MG63 (cell line): ENCODE measurements at regions not wholly inside any gene's neighbourhood (a gene's known extent, or its start where the extent isn't known, plus 50 kb on each side); places are given as distances from the start of the nearest gene placed in this dataset.

ENCODE experiments used
- DNase-seq: peaks from one replicate; pipeline ENCODE4 v3.0.0-alpha.2; 2020
- H3K27me3 ChIP-seq: fragments of 250-450 bp; sonication (Bioruptor Pico); 2 replicates; pipeline ENCODE4 v1.5.1; 2020; ENCODE audit warnings: mild to moderate bottlenecking, moderate library complexity
- H3K36me3 ChIP-seq: fragments of 250-450 bp; sonication (Bioruptor Pico); 2 replicates; pipeline ENCODE4 v1.5.1; 2020; ENCODE audit warnings: mild to moderate bottlenecking, moderate library complexity
- H3K4me3 ChIP-seq: fragments of 250-450 bp; sonication (Bioruptor Pico); 2 replicates; pipeline ENCODE4 v1.5.1; 2020; ENCODE audit warnings: mild to moderate bottlenecking, moderate library complexity
- H3K9me3 ChIP-seq: fragments of 250-450 bp; sonication (Bioruptor Pico); 2 replicates; pipeline ENCODE4 v1.5.1; 2020; ENCODE audit warnings: mild to moderate bottlenecking, moderate library complexity

GRCh38 chr6:23371132-23371915, 754.7 kb upstream of the NRSN1 start:
- H3K27me3 ChIP-seq = no peaks in the 10 kb centered on the region
- no peak overlapping the region for H3K4me3 ChIP-seq
- H3K9me3 ChIP-seq = no peaks in the 10 kb centered on the region
- H3K36me3 ChIP-seq = no peaks in the 10 kb centered on the region
- DNase-seq = no peak

GRCh38 chr6:23377830-23378229, 748.2 kb upstream of the NRSN1 start:
- Histone ChIP-seq H3K4me3 (no peak overlapping the region), H3K9me3 (no peaks in the 10 kb centered on the region), H3K36me3 (no peaks in the 10 kb centered on the region), H3K27me3 (no peaks in the 10 kb centered on the region)
- no peak for DNase-seq

GRCh38 chr6:23380465-23380864, 745.5 kb upstream of the NRSN1 start:
- no peaks in the 10 kb centered on the region for H3K27me3 ChIP-seq
- no peaks in the 10 kb centered on the region for H3K9me3 ChIP-seq
- no peaks in the 10 kb centered on the region for H3K36me3 ChIP-seq
- no peak overlapping the region for H3K4me3 ChIP-seq
- DNase-seq = no peak

GRCh38 chr6:23388086-23388783, 737.8 kb upstream of the NRSN1 start:
- DNase-seq = no peak
- Histone ChIP-seq H3K9me3 (no peaks in the 10 kb centered on the region), H3K27me3 (no peaks in the 10 kb centered on the region), H3K36me3 (no peaks in the 10 kb centered on the region), H3K4me3 (no peak overlapping the region)

GRCh38 chr6:23389386-23389785, 736.6 kb upstream of the NRSN1 start:
- Histone ChIP-seq H3K36me3 (no peaks in the 10 kb centered on the region), H3K9me3 (no peaks in the 10 kb centered on the region), H3K27me3 (no peaks in the 10 kb centered on the region), H3K4me3 (no peak overlapping the region)
- DNase-seq = no peak

- no peaks in the 10 kb centered on the region for H3K27me3 ChIP-seq
- H3K9me3 ChIP-seq = no peaks in the 10 kb centered on the region
- no peaks in the 10 kb centered on the region for H3K36me3 ChIP-seq
- no peak overlapping the region for H3K4me3 ChIP-seq
- DNase-seq = no peak
These were observed 735.8 kb upstream of the NRSN1 start for GRCh38 chr6:23390221-23390620.

- Histone ChIP-seq H3K36me3 (no peaks in the 10 kb centered on the region), H3K27me3 (no peaks in the 10 kb centered on the region), H3K9me3 (no peaks in the 10 kb centered on the region), H3K4me3 (no peak overlapping the region)
- no peak for DNase-seq
These were observed 731.3 kb upstream of the NRSN1 start for GRCh38 chr6:23394681-23395080.

- no peaks in the 10 kb centered on the region for H3K9me3 ChIP-seq
- DNase-seq = no peak
- no peak overlapping the region for H3K4me3 ChIP-seq
- H3K36me3 ChIP-seq = no peaks in the 10 kb centered on the region
- no peaks in the 10 kb centered on the region for H3K27me3 ChIP-seq
These were observed 730.6 kb upstream of the NRSN1 start for GRCh38 chr6:23395381-23395780.

- Histone ChIP-seq H3K9me3 (no peaks in the 10 kb centered on the region), H3K4me3 (no peak overlapping the region), H3K27me3 (no peaks in the 10 kb centered on the region), H3K36me3 (no peaks in the 10 kb centered on the region)
- no peak for DNase-seq
These were observed 729.1 kb upstream of the NRSN1 start for GRCh38 chr6:23396949-23397348.

GRCh38 chr6:23403460-23403859, 722.6 kb upstream of the NRSN1 start:
- no peak overlapping the region for H3K4me3 ChIP-seq
- H3K9me3 ChIP-seq = no peaks in the 10 kb centered on the region
- H3K27me3 ChIP-seq = no peaks in the 10 kb centered on the region
- no peaks in the 10 kb centered on the region for H3K36me3 ChIP-seq
- no peak for DNase-seq

- Histone ChIP-seq H3K27me3 (no peaks in the 10 kb centered on the region), H3K9me3 (no peaks in the 10 kb centered on the region), H3K36me3 (no peaks in the 10 kb centered on the region), H3K4me3 (no peak overlapping the region)
- no peak for DNase-seq
These were observed 716.5 kb upstream of the NRSN1 start for GRCh38 chr6:23409531-23409930.

GRCh38 chr6:23410439-23410838, 715.6 kb upstream of the NRSN1 start:
- H3K27me3 ChIP-seq = no peaks in the 10 kb centered on the region
- H3K36me3 ChIP-seq = no peaks in the 10 kb centered on the region
- H3K4me3 ChIP-seq = no peak overlapping the region
- no peak for DNase-seq
- H3K9me3 ChIP-seq = no peaks in the 10 kb centered on the region

- no peaks in the 10 kb centered on the region for H3K9me3 ChIP-seq
- H3K27me3 ChIP-seq = no peaks in the 10 kb centered on the region
- no peaks in the 10 kb centered on the region for H3K36me3 ChIP-seq
- no peak overlapping the region for H3K4me3 ChIP-seq
- DNase-seq = no peak
These were observed 713.2 kb upstream of the NRSN1 start for GRCh38 chr6:23412770-23413169.

GRCh38 chr6:23413327-23414050, 712.5 kb upstream of the NRSN1 start:
- Histone ChIP-seq H3K9me3 (no peaks in the 10 kb centered on the region), H3K27me3 (no peaks in the 10 kb centered on the region), H3K36me3 (no peaks in the 10 kb centered on the region), H3K4me3 (no peak overlapping the region)
- DNase-seq = no peak

- no peak overlapping the region for H3K4me3 ChIP-seq
- DNase-seq = no peak
- H3K9me3 ChIP-seq = no peaks in the 10 kb centered on the region
- no peaks in the 10 kb centered on the region for H3K27me3 ChIP-seq
- H3K36me3 ChIP-seq = no peaks in the 10 kb centered on the region
These were observed 712.0 kb upstream of the NRSN1 start for GRCh38 chr6:23414051-23414445.

GRCh38 chr6:23414922-23415321, 711.1 kb upstream of the NRSN1 start:
- no peaks in the 10 kb centered on the region for H3K27me3 ChIP-seq
- DNase-seq = no peak

GRCh38 chr6:23415819-23416427, 710.1 kb upstream of the NRSN1 start:
- no peaks in the 10 kb centered on the region for H3K36me3 ChIP-seq
- no peak overlapping the region for H3K4me3 ChIP-seq
- no peaks in the 10 kb centered on the region for H3K27me3 ChIP-seq
- no peaks in the 10 kb centered on the region for H3K9me3 ChIP-seq
- no peak for DNase-seq

More at GRCh38 chr6:23414922-23415321, 711.1 kb upstream of the NRSN1 start:
- no peaks in the 10 kb centered on the region for H3K9me3 ChIP-seq
- H3K36me3 ChIP-seq = no peaks in the 10 kb centered on the region
- H3K4me3 ChIP-seq = no peak overlapping the region
